ENCODE measurements at regions not wholly inside any gene's neighbourhood (a gene's known extent, or its start where the extent isn't known, plus 50 kb on each side); places are given as distances from the start of the nearest gene placed in this dataset.

GRCh38 chr3:30462721-30463470 is 143.5 kb upstream of the TGFBR2 start:
- Histone ChIP-seq H3K36me3 (no peaks in the 10 kb centered on the region), H3K4me3 (no peak overlapping the region), H3K27ac (no peak overlapping the region), H3K4me1 (no peaks in the 10 kb centered on the region), H3K27me3 (no peaks in the 10 kb centered on the region), H3K9me3 (no peaks in the 10 kb centered on the region)
- WGBS (ENCODE audit: insufficient coverage, low coverage, low lambda C conversion rate, missing lambda C conversion rate), result 48% methylated on average over 2 of the region's 2 CpGs
- no peak for DNase-seq
- ATAC-seq, result no peak
- no peak for TF ChIP-seq CTCF (IDR thresholded peaks at IDR 0.05)
- intact Hi-C loops (cut with DNase I), result no loop called here

GRCh38 chr3:30464381-30464780 is 142.0 kb upstream of the TGFBR2 start:
- ATAC-seq, result no peak

GRCh38 chr3:30465454-30465853 is 140.9 kb upstream of the TGFBR2 start:
- H3K27ac ChIP-seq, result no peak overlapping the region
- intact Hi-C loops (cut with DNase I), result no loop called here
- TF ChIP-seq POLR2A (IDR thresholded peaks at IDR 0.05) (no peak), CTCF (IDR thresholded peaks at IDR 0.05) (no peak)
- no peaks in the 10 kb centered on the region for H3K27me3 ChIP-seq
- ATAC-seq, result no peak
- no peak overlapping the region for H3K4me3 ChIP-seq
- 83% methylated on average over 1 of the region's 2 CpGs for WGBS (ENCODE audit: insufficient coverage, low coverage, low lambda C conversion rate, missing lambda C conversion rate)
- no peaks in the 10 kb centered on the region for H3K9me3 ChIP-seq
- DNase-seq, result no peak
- H3K36me3 ChIP-seq, result no peaks in the 10 kb centered on the region
- H3K4me1 ChIP-seq, result no peaks in the 10 kb centered on the region

More at GRCh38 chr3:30464381-30464780, 142.0 kb upstream of the TGFBR2 start:
- no peak for TF ChIP-seq CTCF (IDR thresholded peaks at IDR 0.05)
- no peak for TF ChIP-seq POLR2A (IDR thresholded peaks at IDR 0.05)
- Histone ChIP-seq H3K27me3 (no peaks in the 10 kb centered on the region), H3K9me3 (no peaks in the 10 kb centered on the region), H3K36me3 (no peaks in the 10 kb centered on the region), H3K27ac (no peak overlapping the region), H3K4me1 (no peaks in the 10 kb centered on the region), H3K4me3 (no peak overlapping the region)
- intact Hi-C loops (cut with DNase I), result no loop called here
- DNase-seq, result no peak

GRCh38 chr3:30467596-30468238 is 138.7 kb upstream of the TGFBR2 start:
- WGBS (ENCODE audit: insufficient coverage, low coverage, low lambda C conversion rate, missing lambda C conversion rate), result 100% methylated on average over 1 of the region's 1 CpG
- TF ChIP-seq POLR2A (IDR thresholded peaks at IDR 0.05) (no peak), CTCF (IDR thresholded peaks at IDR 0.05) (no peak)
- ATAC-seq (no peak), DNase-seq (no peak)
- intact Hi-C loops (cut with DNase I), result no loop called here
- H3K4me1 ChIP-seq, result no peaks in the 10 kb centered on the region
- H3K9me3 ChIP-seq, result no peaks in the 10 kb centered on the region
- no peaks in the 10 kb centered on the region for H3K27me3 ChIP-seq
- no peaks in the 10 kb centered on the region for H3K36me3 ChIP-seq
- H3K4me3 ChIP-seq, result no peak overlapping the region
- H3K27ac ChIP-seq, result no peak overlapping the region
